Activated T-cell treated with anti-CD3 and anti-CD28 coated beads, Interleukin-2, amount 50 U/mL, for 24 hours (primary cell): ENCODE measurements at regions not wholly inside any gene's neighbourhood (a gene's known extent, or its start where the extent isn't known, plus 50 kb on each side); places are given as distances from the start of the nearest gene placed in this dataset.
"Not testable (repeated sequence)": the region's sequence is repeated elsewhere in the genome, so short reads cannot be mapped to it uniquely, and the experiment has no call there.

Experiments
- DNase-seq: peaks from one replicate; pipeline ENCODE4 v3.0.0-alpha.2; 2020
- H3K27ac Mint-ChIP-seq: 2 replicates; pipeline ENCODE4 v1.8.0; 2020; ENCODE audit warnings: mild to moderate bottlenecking, mixed read lengths
- H3K27me3 Mint-ChIP-seq: 2 replicates; pipeline ENCODE4 v1.8.0; 2020; ENCODE audit warnings: mixed read lengths
- H3K36me3 Mint-ChIP-seq: 2 replicates; pipeline ENCODE4 v1.8.0; 2020; ENCODE audit warnings: low read depth, mixed read lengths
- H3K4me1 Mint-ChIP-seq: 2 replicates; pipeline ENCODE4 v1.8.0; 2020; ENCODE audit warnings: low read depth, mixed read lengths
- H3K4me3 Mint-ChIP-seq: 2 replicates; pipeline ENCODE4 v1.8.0; 2020; ENCODE audit warnings: mild to moderate bottlenecking, moderate library complexity, mixed read lengths
- H3K9me3 Mint-ChIP-seq: 2 replicates; pipeline ENCODE4 v1.8.0; 2020; ENCODE audit warnings: mixed read lengths

DNA sequence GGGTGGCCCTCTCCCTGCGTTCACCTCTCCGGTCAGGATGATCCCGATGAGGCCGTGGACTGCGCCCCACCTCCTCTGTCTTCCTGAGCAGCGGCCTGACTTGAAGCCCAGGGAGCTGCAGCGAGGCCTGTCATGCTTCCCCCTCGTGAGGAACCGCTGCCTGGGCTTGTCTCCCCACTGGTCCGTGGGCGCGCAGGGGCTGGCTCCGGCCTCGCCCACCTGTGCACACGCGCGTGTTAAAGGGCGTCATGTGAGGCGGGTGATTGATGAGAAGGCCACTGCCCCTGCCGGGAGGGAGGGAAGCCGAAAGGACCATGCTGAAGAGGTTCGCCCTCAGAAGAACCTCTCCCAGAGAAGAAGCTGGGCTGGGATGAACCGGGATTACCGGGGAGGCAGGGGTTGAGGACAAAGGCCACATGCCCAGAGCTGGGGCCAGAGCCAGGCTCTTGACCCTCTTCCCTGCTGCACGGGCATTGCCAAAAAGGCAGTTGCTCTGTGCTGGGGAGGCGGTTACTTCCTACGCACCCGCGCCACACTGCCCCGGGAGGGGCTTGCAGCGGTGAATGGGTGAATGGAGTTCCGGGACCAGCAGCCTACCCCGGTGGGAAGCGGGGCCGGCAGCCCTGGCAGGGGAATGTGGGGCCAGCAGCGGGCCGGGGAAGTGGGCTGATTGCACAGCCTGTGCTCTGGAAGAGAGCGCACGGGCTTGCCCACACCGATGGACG is 85.9 kb upstream of the GSE1 start:
- no peaks in the 10 kb centered on the region for H3K36me3 Mint-ChIP-seq
- no peak for DNase-seq
- H3K4me3 Mint-ChIP-seq = no peak overlapping the region
- no peaks in the 10 kb centered on the region for H3K9me3 Mint-ChIP-seq
- H3K4me1 Mint-ChIP-seq = no peaks in the 10 kb centered on the region
- no peak overlapping the region for H3K27ac Mint-ChIP-seq
- H3K27me3 Mint-ChIP-seq = no peaks in the 10 kb centered on the region

DNA sequence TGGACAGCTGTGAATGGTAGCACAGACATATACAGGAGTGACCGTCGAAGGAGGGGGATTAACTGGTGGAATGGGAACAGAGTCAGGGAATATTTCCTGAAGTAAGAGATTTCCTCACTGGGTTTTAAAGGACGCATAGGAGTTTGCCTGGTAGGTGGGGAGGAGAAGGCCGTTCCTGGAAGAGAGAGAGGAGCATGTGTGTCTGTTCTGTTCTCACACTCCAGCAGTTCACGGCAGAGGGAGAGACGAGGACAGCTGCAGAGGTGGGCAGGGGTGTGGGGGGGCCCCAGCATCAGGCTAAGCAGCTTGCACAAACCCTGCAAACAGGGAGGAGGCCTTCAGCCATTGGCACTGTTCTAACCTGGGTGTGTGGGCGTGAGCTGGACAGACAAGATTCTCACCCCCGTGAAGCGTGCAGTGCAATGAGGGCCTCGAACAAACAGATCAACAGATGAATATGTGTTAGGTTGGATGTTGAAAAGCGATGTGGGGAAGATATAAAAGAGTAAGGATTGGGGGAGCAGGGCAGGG is 85.3 kb upstream of the GSE1 start:
- H3K4me1 Mint-ChIP-seq = no peaks in the 10 kb centered on the region
- H3K27me3 Mint-ChIP-seq = no peaks in the 10 kb centered on the region
- no peak overlapping the region for H3K4me3 Mint-ChIP-seq
- H3K27ac Mint-ChIP-seq = no peak overlapping the region
- no peaks in the 10 kb centered on the region for H3K9me3 Mint-ChIP-seq
- DNase-seq = no peak
- H3K36me3 Mint-ChIP-seq = no peaks in the 10 kb centered on the region

DNA sequence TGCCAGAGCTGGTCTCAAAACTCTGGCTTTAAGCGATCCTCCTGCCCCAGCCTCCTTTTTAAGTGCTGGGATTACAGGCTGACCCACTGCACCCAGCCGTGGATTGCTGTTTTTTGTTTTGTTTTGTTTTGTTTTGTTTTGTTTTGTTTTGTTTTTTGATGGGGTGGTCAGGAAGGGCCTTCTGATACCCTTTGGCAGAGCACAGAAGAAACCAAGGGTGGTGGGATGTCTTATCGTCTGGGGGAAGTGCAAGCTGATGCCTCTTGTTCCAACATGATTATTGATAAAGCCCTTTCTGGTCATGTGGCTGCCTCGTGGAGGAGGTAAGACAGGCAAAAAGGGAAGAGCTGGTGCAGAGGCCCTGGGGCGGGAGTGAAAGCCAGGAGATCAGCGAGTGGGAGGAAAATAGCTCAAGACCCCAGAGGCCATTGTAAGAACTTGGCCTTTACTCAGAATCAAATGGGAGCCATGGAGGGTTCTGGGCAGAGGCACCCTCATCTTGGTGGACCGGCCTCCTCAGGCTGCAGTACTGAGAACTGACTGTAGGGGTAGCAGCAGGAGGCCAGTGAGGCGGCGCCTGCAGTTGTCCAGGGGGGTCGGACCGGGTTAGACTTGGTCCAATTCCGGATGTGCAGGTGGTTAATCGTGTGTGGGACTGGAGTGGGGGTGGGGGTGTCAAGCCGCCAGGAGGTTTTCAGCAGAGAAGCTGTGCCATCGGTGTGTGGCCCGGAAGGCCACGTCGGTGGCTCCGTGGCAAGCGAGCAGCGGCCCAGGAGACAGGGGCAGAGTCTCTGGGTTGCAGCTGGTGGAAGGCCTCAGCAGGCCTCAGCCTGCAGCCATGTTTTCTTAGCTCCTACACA is 84.4 kb upstream of the GSE1 start:
- H3K36me3 Mint-ChIP-seq = no peaks in the 10 kb centered on the region
- peak; percentile 40 for DNase-seq
- H3K9me3 Mint-ChIP-seq = no peaks in the 10 kb centered on the region
- H3K4me3 Mint-ChIP-seq = no peak overlapping the region
- no peaks in the 10 kb centered on the region for H3K27me3 Mint-ChIP-seq
- no peak overlapping the region for H3K27ac Mint-ChIP-seq
- H3K4me1 Mint-ChIP-seq = no peaks in the 10 kb centered on the region

DNA sequence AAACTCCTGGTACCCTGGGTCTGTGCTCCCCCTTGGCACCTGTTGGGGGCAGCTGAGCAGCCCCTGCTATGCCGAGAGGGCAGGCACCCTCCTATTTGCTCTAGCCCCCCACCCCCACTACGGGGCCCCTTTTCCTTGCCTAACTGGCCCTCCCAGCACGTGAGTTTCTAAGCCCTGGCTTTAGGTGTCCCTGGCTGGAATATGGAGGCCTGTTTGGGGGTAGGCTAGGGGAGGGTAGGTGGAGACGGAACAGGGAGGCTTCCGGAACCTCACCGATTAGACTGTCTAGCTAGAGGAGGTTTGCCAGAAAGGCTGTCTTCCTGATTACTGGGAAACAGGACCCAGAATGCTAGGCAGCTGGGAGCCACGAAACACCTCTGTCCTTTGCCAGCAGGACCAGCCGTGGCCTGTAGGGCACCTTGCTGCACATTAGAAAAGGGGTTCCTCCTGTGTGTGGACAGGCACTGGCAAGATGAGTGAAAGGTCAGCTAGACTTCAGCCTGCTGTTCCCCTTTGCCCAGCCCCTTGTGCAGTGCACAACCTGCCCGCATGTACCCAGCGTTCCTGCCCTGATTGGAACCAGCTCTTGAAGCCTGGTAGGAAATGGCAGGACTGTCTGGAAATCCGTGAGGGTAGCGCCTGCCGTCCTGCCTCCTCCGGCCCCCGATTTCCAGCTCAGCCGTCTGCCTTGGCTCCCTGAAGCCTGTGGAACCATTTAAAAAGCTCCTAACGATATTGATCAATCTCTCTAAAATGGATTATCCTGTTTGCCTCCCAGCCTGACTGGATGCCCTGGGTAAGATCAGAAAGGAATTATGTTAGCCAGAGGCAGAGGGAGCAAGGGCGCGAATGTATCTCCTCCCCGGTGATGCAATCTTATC is 83.4 kb upstream of the GSE1 start:
- Mint-ChIP-seq H3K27me3 (no peaks in the 10 kb centered on the region), H3K27ac (no peak overlapping the region), H3K4me3 (no peak overlapping the region), H3K9me3 (no peaks in the 10 kb centered on the region), H3K4me1 (no peaks in the 10 kb centered on the region), H3K36me3 (no peaks in the 10 kb centered on the region)
- no peak for DNase-seq

DNA sequence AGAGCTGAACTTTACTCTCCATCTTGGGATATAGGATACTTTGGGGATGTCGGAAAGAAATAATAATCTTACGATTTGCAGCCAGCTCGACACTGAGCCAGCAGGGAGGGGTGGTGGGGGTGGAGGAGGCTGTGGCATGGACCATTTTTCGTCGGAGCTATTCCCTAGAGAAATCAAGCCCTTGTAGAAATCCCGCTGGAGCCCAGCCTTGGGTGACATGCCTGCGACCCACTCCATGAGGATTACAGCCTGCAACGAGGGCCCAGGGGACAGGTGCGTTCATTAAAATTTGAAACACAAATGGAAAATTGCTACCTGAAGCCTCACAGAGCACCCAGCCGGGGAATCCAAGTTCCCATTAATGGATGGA is 82.8 kb upstream of the GSE1 start:
- Mint-ChIP-seq H3K9me3 (no peaks in the 10 kb centered on the region), H3K36me3 (no peaks in the 10 kb centered on the region), H3K4me3 (no peak overlapping the region), H3K27ac (no peak overlapping the region), H3K27me3 (no peaks in the 10 kb centered on the region), H3K4me1 (no peaks in the 10 kb centered on the region)
- DNase-seq = no peak

DNA sequence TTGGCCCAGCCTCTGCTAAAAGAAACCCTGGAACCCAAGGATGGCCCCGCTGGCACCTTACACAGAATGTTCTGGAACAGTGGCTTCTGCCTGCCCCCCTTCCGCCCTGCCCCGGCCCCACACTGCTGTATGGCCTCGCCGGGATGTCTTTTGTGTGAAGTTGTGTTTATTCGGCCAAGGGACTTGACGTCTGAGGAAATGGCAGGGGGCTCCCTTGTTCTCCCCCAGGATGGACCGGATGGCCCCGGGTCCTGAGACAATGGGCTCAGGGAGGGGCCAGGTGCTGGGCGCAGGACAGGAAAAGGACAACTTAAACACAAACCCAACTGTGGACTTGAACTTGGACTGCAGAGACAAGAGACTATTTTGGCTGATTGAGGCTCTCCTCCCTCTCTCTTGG is 81.6 kb upstream of the GSE1 start:
- no peaks in the 10 kb centered on the region for H3K36me3 Mint-ChIP-seq
- no peak overlapping the region for H3K4me3 Mint-ChIP-seq
- no peak for DNase-seq
- no peaks in the 10 kb centered on the region for H3K27me3 Mint-ChIP-seq
- H3K9me3 Mint-ChIP-seq = no peaks in the 10 kb centered on the region
- no peaks in the 10 kb centered on the region for H3K4me1 Mint-ChIP-seq
- H3K27ac Mint-ChIP-seq = no peak overlapping the region

DNA sequence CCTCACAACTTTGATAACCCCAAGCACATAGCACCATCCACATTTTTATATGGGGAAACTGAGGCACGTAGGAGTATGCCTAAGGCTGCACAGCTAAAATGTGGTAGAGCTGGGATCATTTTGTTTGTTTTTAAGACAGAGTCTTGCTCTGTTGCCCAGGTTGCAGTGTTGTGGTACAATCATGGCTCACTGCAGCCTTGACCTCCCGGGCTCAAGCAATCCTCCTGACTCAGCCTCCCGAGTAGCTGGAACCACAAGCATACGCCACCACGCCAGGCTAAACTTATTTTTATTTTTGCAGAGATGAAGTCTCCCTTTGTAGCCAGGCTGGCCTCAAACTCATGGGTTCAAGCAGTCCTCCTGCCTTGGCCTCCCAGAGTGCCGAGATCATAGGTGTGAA is 81.0 kb upstream of the GSE1 start:
- Mint-ChIP-seq H3K27ac (no peak overlapping the region), H3K36me3 (no peaks in the 10 kb centered on the region), H3K4me3 (no peak overlapping the region), H3K9me3 (no peaks in the 10 kb centered on the region), H3K4me1 (no peaks in the 10 kb centered on the region), H3K27me3 (no peaks in the 10 kb centered on the region)
- DNase-seq = no peak

DNA sequence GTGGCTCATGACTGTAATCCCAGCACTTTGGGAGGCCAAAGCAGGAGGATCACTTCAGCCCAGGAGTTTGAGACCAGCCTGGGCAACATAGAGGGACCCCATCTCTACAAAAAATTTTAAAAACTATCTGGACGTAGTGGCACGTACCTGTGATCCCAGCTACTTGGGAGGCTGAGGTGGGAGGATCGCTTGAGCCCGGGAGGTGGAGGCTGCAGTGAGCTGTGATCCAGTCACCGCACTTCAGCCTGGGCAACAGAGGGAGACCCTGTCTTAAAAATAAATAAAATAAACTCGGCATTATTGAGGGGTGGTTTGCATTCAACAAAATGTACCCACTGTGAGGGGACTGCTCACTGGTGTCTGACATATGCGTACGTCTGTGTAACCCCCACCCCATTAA is 79.5 kb upstream of the GSE1 start:
- DNase-seq, H3K4me1 Mint-ChIP-seq: not testable (repeated sequence)

DNA sequence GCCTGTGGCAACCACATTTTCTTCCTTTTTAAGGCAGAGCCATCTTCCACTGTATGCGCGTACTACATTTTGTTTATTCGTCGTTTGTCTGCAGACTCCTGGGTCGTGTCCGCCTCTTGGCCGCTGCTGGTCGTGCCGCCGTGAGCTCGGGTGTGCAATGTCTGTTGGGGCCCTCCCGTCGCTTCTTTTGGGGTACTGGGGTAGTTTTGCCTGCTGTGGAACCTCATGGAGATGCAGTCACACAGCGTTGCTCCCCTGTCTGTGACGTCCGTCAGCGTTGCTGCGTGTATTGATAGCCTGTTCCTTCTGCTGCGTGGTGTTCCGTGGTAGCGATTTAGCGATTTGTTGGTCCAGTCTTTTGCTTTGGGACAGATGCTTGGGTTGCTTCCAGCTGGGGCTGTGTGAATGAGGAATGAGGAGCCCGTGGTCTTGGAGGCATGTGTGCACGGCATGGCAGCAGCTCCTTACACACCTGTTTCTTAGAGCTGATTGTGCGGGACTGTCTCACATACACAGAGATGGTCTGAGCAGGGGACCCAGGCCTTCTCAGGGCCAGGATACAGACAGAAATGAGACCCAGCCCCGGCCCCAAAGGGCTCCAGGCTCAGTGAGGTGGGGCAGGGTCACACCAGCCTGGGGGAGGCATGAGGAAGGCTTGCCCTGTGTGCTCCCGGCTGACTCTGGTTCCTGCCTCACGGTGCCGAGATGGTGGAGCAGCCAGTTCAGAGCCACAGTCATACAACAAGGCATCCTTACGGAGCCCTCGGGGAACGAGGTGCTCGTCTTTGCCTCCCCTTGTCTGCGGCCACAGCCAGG is 78.4 kb upstream of the GSE1 start:
- Mint-ChIP-seq H3K4me1 (no peaks in the 10 kb centered on the region), H3K27me3 (no peaks in the 10 kb centered on the region), H3K9me3 (peaks cover 3% of the 10 kb centered on the region), H3K36me3 (no peaks in the 10 kb centered on the region), H3K4me3 (no peak overlapping the region), H3K27ac (no peak overlapping the region)
- DNase-seq = no peak

More for the DNA sequence above, 79.5 kb upstream of the GSE1 start:
- not testable (repeated sequence) for H3K27me3 Mint-ChIP-seq, H3K9me3 Mint-ChIP-seq, H3K27ac Mint-ChIP-seq, H3K36me3 Mint-ChIP-seq, H3K4me3 Mint-ChIP-seq

DNA sequence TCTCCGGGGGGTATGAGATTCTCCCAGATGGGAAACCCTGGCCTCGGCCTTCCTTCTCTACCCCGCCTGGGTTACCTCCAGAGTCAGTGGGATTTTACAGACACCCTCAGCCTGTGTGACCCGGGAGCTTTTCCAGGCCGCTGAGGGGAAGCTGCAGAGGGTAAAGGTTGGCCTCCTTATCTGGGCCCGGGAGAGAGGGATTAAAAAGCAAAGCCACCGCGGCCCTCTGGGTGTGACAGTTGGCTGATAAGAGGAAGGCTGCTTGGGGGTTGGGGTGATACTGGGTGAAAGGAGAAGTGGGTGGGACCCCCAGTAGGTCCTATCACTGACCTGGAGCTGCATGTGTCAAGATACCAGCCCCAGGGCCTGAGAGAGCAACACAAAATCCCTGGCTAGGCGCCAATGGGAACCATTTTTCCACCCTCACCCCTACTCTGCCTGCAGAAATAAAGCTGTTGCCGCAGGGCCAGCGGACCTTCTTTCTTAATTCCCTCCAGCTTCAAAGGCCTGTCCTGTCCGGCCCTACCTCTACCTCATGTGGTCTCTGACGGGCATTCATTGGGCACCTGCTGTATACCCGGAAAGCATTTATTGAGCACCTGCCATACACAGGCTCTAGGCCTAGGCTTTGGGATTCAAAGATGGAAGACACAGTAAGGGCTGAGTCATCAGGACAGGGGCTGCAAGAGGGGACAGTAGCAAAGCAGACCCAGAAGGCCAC is 77.6 kb upstream of the GSE1 start:
- Mint-ChIP-seq H3K4me1 (no peaks in the 10 kb centered on the region), H3K9me3 (peaks cover 3% of the 10 kb centered on the region), H3K4me3 (no peak overlapping the region), H3K27me3 (no peaks in the 10 kb centered on the region), H3K36me3 (no peaks in the 10 kb centered on the region), H3K27ac (no peak overlapping the region)
- no peak for DNase-seq

DNA sequence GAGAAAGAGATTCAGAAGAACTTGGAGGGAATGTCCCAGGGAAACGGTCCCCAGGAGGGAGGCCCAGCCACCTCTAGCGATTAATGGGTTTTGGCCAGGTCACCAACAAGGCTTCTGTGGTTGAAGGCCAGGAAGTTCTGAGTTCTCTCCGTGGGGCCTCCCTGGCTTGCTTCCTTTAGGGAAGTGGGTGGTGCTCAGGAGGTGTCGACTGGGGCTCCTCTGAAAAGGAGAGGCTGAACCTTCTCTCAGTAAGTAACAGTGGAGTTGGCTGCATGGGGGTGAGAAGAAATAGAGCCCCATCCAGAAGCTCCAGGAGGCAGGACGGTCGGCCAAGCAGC is 77.1 kb upstream of the GSE1 start:
- Mint-ChIP-seq H3K4me1 (no peaks in the 10 kb centered on the region), H3K9me3 (peaks cover 3% of the 10 kb centered on the region), H3K27ac (no peak overlapping the region), H3K4me3 (no peak overlapping the region), H3K36me3 (no peaks in the 10 kb centered on the region), H3K27me3 (no peaks in the 10 kb centered on the region)
- DNase-seq = no peak

DNA sequence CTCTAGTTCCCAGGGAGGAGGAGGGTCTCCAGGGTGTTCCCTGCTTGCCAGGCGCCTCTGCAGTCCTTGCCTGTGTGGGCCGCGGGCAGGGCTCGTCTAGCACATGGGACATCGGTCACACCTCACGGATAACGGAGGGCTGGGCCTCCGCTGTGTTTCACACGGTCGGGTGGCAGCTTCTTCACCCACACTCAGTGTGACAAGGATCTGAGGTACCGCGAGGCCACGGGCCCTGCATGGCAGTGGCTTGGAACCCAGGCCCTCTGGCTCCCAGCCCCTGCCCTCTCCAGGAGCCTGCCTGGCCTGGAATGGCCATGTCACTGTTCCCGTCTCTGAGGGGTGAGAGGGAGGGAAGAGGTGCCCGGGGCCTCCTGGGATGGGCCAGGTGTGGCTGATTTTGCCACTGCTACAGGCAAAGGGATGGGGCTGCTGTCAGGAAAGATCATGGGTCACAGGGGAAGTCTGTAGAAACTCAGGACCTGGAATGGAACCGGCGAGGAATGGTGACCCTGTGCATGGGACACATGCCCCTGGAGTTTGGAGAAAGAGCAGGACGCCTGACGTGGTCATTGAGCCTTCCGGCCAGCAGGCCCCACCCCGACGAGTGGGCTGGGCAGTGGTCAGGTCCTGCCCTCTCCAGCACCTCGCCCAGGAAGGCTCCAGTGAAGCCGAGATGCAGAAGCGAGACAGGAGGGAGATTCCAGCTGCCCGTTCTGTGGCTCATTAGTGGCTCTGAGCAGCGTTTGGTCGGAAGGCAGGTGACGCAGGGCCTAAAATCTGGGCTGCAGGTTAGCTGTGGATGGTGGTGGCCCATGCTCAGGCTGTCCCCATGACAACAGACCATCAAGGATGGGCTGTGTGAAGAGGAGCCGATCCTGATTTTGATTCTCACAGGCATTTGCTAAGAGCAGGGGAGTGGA is 76.5 kb upstream of the GSE1 start:
- Mint-ChIP-seq H3K9me3 (peaks cover 3% of the 10 kb centered on the region), H3K27me3 (no peaks in the 10 kb centered on the region), H3K4me3 (no peak overlapping the region), H3K27ac (no peak overlapping the region), H3K4me1 (no peaks in the 10 kb centered on the region), H3K36me3 (no peaks in the 10 kb centered on the region)
- DNase-seq = no peak

DNA sequence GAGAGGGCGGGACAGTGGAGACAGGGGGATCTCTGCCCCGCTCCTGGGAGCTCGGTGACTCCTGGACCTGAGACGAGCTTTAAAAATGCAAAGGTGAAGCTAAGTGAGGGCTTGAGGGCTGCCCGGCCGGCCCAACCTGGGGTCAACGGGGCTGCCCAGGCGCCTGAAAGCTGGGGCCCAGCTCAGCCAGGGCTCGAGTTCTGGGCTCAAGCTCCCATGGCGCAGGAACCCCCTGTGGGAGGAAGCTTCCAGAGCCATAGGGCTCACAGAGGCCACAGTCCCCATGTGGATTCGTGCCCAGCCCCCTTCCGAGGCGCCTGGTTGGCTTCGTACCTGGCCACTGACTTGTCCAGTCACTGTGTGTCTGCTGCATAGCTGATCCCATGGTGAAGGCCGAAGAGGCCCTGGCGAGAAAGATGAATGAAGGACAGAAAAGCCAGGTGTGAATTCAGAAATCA is 75.8 kb upstream of the GSE1 start:
- no peak for DNase-seq
- H3K27me3 Mint-ChIP-seq = no peaks in the 10 kb centered on the region
- no peak overlapping the region for H3K27ac Mint-ChIP-seq
- H3K4me3 Mint-ChIP-seq = no peak overlapping the region
- no peaks in the 10 kb centered on the region for H3K4me1 Mint-ChIP-seq
- H3K36me3 Mint-ChIP-seq = no peaks in the 10 kb centered on the region
- H3K9me3 Mint-ChIP-seq = peaks cover 3% of the 10 kb centered on the region
